ENCODE measurements at regions not wholly inside any gene's neighbourhood (a gene's known extent, or its start where the extent isn't known, plus 50 kb on each side); places are given as distances from the start of the nearest gene placed in this dataset.

GRCh38 chr1:221164951-221165838 is 286.0 kb downstream of the HLX start:
- DNase-seq: no peak

DNA sequence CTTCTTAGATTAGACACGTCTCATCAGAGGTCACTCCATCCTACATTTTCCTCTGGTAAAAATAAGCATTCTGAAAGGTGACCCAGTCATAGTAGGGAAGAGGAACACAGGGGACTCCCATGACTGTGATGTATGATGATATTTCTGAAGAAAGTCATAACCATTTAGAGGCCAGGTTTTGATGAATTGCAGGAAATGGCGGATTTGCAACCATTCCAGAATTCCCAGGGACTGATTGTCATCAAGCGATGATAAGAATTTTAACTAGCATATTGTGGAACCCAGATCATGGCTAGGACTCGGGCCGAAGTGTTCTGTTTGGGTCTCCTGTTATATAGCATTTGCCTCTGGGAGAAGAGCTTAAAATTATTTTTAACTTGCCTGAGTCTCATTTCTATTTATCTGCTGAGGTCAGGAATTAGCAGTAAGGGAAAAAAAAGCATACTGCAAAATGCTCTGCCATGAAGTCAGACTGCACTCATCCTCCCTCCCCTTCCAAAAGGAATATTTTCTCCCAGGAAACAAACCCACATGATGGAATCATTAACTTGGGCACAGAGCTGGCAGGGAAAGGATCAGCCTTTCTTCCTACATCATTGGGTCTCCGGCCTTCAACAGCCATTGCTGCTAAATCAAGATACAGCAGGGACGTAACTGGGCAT is 286.7 kb downstream of the HLX start:
- DNase-seq: no peak

GRCh38 chr1:221166559-221167318 is 287.5 kb downstream of the HLX start:
- no peak for DNase-seq

DNA sequence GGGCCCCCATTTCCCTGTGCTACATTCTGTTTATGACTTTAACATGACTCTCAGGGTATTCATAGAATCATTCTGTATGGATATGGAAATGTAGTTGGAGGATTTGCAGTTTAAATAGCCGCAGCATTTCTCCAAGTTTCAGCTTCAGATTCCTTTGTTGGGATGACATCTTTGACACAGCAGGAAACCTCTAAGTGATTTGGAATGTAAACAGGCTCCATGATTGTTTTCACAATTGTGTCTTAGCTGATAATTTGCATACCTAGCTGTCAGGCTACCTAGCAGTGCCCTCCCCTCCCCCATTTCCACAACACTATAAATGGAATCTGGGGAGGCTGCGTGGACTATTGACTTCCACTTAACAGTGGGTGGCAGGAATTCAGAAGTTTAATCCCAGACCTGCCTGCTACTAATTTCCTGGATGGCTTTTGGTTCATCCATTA is 290.2 kb downstream of the HLX start:
- no peak for DNase-seq

DNA sequence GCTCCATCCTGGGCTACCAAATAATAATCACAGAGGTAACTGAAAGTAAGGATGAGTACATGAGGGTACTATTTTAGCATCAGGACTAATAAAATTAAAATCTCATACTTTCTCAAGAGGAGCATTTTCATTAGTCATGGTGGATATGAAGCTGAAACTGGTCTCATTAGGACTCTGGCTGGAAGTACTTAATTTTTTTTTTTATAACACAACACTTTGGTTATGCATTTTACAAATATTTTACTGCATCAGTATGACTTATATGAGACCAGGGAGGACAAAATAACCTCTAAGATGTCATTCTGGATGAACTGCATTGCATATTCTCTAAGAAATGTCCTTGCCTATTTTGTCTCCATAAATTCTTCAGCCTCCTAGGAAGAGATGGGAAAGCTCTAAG is 290.9 kb downstream of the HLX start:
- DNase-seq: no peak

GRCh38 chr1:221171768-221172167 is 292.5 kb downstream of the HLX start:
- DNase-seq: no peak

DNA sequence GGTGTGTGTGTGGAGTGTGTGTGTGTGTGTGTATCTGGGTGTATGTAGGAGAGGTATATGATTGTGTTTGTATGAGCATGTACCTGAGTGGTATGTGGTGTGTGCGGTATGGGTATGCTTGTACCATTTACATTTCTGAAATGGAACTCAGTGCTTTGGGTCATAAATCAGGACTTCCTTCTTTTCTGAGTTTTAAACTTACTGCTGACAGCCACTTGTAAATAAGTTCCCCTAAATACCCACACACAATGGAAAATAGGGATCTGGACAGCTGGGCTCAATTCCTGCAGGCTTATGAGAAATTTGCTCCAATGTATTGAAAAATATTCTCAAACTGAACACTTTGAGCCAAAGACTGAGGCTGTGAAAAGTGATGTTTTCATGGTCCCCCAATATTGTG is 293.6 kb downstream of the HLX start:
- no peak for DNase-seq

DNA sequence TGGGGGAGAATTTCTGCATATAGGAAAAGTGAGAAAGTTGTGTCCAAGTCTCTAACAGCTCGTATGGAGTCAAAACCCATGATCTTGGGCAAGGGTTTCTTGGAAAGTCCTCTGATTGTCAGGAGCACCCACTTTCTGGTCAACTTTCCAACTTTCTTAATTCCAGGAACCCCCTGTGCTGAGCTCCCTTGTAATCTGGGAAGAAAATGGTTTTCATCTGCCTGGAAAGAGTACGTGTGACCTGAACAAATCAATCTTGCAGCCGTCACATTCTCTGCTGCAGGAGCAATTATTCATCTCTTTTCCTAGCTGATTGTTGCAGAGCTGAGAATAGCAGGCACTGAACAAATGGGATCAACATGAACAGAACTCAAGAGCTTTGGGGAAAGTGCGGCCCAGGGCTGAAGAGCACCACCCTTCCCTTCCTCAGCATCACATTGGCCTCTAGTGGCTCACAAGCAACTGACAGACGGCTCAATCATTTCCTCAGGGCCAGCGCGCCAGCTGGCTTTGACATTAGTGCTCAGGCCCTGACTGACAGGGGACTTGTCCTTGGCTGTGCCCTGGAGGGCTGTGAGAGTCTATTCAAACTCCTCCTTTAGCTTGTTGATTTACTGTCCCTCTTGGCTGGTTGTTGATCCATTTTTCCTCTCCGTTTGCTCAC is 295.2 kb downstream of the HLX start:
- DNase-seq: peak; percentile 45

DNA sequence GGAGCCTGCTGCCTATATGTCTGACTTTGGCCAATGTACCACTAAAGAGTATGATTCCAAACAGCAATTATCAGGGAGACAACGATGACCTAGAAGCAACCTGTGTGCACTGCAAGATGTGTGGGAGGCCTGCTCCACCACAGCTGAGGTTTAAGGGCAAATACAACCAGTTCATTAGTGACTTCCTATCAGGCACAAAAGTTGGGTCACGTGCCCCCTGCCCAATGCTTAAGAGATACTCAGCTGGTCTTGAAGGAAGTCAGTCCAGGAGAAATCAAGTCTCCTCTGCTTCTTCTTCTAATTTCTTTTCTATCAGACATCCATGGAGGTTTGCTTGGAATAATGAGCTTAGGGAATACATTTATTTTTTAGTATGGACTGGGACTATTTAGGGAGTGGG is 296.0 kb downstream of the HLX start:
- no peak for DNase-seq

DNA sequence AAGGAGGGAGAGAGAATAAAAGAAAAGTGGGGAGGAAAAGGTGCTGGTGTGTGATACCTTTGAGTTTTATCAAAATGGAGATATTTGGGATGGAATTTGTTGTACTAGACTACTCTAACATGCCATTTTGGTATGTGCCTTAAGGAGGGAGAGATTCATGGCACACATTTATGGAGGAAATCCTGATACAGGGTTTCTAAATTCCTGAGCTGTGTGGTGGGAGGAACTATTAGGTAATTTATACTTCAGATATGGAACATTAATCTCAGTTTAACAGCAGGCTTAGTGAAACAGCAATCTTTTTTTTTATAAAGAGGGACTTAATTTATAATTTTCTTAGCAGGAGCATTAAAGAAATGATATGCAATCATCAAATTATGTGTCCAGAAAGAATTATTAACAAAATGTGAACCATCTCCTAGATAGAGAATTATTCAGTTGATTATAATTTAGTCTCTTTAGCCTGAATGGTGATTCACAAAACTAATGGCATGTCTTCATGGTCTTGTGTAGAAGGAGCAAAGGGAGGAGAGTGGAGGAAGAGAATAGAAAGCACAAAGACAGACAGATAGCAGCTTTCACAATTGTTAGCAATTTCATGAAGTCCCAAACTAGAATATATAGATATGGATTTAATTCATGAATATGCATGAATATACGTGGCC is 301.6 kb downstream of the HLX start:
- DNase-seq: no peak

DNA sequence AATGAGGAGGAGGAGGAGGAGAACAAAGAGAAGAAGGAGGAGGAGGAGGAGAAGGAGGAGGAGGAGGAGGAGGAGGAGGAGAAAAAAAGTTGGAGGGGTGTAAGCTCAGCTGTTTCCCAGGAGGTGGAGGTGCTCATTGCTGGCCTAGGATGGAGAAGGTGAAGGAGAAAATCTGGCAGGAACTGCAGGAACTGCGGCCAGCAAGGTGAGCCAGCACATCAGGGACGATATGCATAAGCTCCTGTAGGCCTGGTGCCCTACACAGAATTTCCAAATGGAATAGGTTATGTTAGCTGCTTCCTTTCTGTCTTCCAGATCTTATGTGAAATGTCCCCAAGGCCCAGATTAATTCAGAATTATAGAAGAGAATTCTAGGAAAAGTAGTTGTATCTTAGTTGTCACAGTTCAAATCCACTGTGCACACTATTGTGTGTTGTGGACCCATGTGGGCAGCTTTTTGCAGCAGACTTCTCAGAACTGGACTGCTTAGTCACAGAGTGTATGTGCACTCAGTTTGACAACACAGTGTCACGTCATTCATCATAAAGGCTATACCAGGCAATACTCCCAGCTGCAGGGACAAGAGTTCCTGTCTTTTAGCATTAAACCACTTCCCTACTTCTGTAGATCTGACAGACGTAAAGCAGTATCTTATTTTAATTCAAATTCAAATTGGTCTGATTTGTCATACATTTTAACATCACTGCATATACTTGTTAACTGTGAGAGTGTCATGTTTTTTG is 303.7 kb downstream of the HLX start:
- DNase-seq: no peak

- no peak for DNase-seq
These were observed 305.0 kb downstream of the HLX start for GRCh38 chr1:221184131-221184794.

GRCh38 chr1:221187174-221187573 is 307.9 kb downstream of the HLX start:
- no peak for DNase-seq

DNA sequence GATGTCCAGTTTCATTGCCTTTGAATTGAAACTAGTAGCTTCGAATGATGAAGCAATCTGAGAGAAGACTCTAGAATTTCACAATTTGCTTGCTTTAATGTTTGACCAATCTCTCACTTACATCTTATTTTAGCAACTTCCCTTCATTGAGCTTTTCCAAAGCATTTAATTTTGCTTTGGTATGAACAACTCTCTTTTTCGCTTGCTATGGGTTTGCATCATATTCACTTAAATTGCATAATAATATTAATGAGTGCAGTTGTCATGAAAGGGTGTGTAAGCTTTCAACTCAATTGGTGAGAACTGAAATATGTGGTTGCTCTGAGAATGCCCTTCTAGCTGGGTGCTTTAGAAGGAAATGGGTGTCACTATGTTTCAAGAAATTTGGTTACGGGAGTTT is 309.2 kb downstream of the HLX start:
- no peak for DNase-seq

GRCh38 chr1:221190249-221190648 is 311.0 kb downstream of the HLX start:
- no peak for DNase-seq

DNA sequence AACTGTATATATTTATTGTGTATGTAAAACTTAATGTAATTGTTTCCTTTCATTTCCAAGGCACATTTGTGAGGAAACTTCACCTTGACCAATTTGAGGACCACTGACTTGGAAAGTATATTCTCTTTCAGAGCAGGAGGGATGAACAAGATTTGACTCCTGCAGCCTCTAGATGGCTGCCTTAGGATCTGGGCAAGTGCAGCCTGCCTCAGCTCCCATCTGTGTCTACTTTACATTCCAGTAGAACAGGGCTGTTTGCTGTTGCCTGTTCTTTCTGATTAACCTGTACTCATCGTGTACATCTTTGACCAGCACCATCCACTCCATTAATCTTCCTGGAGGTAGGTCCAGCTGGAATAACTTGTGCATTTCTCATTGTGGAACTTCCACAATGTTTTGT is 312.8 kb downstream of the HLX start:
- DNase-seq: no peak

DNA sequence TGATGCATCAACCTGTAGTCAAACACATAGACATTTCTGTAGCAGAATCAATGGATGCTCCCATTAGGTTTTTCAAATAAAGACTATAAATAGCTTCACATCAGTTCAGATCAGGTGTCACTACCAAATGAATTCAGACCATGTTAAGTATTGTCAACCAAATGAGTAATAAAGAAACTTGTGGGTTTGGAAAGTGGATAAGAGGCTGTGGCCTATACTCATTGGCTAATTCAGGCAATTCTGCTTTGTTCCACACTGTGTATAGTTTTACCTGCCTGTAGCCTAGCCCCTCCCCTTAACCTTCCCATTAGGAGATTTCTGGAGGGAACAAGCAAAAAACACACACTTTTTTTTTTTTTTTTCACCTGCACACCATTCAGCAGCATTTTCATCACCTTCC is 321.2 kb downstream of the HLX start:
- no peak for DNase-seq

DNA sequence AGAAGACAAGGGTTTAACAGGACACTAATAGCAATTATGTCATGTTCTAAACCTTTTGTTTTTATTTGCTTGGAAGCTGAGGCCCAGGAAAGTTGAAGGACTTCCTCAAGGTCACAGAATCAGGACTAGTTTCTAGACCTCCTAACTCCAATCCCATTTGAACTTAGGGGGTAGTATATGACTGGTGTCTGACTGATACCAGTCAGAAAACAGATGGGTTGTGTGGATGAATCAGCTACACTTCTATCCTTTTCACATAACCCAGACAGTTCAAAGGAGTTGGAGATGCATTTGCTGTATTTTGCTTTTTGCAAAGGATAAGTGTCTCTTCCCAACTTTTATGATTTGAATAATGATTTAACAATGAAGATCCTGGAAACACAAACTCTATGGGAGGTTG is 322.5 kb downstream of the HLX start:
- no peak for DNase-seq

DNA sequence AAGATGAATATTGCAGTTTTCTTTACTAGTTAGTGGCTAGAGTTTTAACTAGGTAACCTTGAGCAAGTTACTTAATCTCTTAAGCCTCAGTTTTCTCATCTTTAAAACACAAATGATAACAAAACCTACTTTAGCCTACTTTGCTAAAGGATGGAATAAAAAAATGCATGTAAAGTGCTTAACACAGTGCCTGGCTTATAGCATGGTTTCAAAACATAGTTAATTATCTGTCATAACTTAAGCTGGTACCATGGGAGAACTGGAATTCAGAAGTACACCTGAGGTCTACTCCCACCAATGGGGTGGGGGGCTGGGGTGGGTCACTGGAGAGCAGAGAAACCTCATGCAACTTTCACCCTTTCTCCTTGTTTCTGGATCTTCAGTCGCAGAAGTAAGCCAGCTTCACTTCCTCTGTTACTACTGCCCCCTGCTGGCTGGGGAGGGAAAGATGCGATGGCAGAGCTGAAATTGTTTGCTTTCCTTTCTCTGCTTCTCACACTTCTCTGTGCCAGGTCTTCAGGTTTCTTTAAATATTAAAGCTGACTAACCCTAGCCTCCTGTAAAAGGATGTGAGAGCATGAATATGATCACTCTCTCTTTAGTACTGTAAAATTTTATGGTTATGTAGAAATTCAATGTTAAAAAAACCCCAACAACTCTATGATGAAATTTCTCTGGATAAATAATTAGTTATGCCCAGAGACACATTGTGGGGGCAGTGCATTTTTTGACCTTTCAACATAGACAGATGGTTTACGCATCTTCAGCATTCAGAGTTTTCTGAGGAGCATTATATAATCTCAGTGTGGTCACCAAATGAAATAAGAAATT is 324.2 kb downstream of the HLX start:
- peak; percentile 85 for DNase-seq
